Activated CD4-positive, alpha-beta memory T cell treated with anti-CD3 and anti-CD28 coated beads for 36 hours (primary cell): ENCODE measurements at regions not wholly inside any gene's neighbourhood (a gene's known extent, or its start where the extent isn't known, plus 50 kb on each side); places are given as distances from the start of the nearest gene placed in this dataset.

Source experiments
- CTCF ChIA-PET: fragments of 350-600 bp; sonication (Branson Sonifier 250); formaldehyde crosslinking; loops from one replicate; lab custom pipeline; 2021; ENCODE audit warnings: antibody characterized with exemption, inconsistent platforms; lab: Charles Lee
- POLR2A ChIA-PET: fragments of 350-600 bp; sonication (Branson Sonifier 250); formaldehyde crosslinking; loops from one replicate; lab custom pipeline; 2021; ENCODE audit warnings: antibody characterized with exemption; lab: Charles Lee
- DNase-seq: peaks from one replicate; pipeline ENCODE4 v3.0.0-alpha.2; 2020
- H3K27ac Mint-ChIP-seq: one replicate; pipeline ENCODE4 v1.8.0; 2021; ENCODE audit warnings: mixed read lengths
- H3K27me3 Mint-ChIP-seq: one replicate; pipeline ENCODE4 v1.8.0; 2021; ENCODE audit warnings: mixed read lengths
- H3K36me3 Mint-ChIP-seq: one replicate; pipeline ENCODE4 v1.8.0; 2021; ENCODE audit warnings: mixed read lengths
- H3K4me1 Mint-ChIP-seq: one replicate; pipeline ENCODE4 v1.8.0; 2021; ENCODE audit warnings: low read depth, mixed read lengths
- H3K4me3 Mint-ChIP-seq: one replicate; pipeline ENCODE4 v1.8.0; 2021; ENCODE audit warnings: mild to moderate bottlenecking, mixed read lengths
- H3K9me3 Mint-ChIP-seq: one replicate; pipeline ENCODE4 v1.8.0; 2021; ENCODE audit warnings: mixed read lengths
- intact Hi-C: fragments of 100-400 bp; cut with micrococcal nuclease; formaldehyde crosslinking; loops from one replicate; pipeline ENCODE4 v1.15.1; 2023

- no peak for DNase-seq
- ChIA-PET POLR2A (no interaction called here), CTCF (no interaction called here)
- no peak overlapping the region for H3K4me3 Mint-ChIP-seq
- H3K27ac Mint-ChIP-seq: no peak overlapping the region
- peaks cover 4% of the 10 kb centered on the region for H3K9me3 Mint-ChIP-seq
- H3K36me3 Mint-ChIP-seq: no peaks in the 10 kb centered on the region
- H3K4me1 Mint-ChIP-seq: no peaks in the 10 kb centered on the region
- no peaks in the 10 kb centered on the region for H3K27me3 Mint-ChIP-seq
- intact Hi-C loops: no loop called here
Observed at GRCh38 chr5:117302473-117302872, 727.9 kb upstream of the SEMA6A start.

DNA sequence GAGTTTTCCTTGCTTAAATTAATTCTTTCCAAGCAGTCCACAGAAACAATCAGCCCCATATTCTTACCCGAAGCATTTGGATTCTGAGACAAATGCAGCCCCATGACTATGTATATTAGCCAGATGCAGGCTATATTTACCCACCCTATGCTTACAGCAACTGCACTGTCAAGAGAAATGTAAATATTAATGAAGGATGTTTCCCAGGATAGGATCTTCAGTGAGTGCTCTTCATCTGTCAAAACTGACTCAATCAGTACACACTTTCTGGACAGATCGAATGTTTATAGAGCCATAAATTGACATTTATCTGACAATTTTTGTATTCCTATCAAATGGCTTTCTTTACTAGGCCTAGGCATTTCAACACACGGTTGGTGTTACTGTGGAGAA lies 725.3 kb upstream of the SEMA6A start:
- intact Hi-C loops: no loop called here
- DNase-seq: no peak
- no peaks in the 10 kb centered on the region for H3K4me1 Mint-ChIP-seq
- H3K27me3 Mint-ChIP-seq: no peaks in the 10 kb centered on the region
- no peak overlapping the region for H3K27ac Mint-ChIP-seq
- no peaks in the 10 kb centered on the region for H3K36me3 Mint-ChIP-seq
- peaks cover 12% of the 10 kb centered on the region for H3K9me3 Mint-ChIP-seq
- POLR2A ChIA-PET: no interaction called here
- no peak overlapping the region for H3K4me3 Mint-ChIP-seq
- CTCF ChIA-PET: no interaction called here

DNA sequence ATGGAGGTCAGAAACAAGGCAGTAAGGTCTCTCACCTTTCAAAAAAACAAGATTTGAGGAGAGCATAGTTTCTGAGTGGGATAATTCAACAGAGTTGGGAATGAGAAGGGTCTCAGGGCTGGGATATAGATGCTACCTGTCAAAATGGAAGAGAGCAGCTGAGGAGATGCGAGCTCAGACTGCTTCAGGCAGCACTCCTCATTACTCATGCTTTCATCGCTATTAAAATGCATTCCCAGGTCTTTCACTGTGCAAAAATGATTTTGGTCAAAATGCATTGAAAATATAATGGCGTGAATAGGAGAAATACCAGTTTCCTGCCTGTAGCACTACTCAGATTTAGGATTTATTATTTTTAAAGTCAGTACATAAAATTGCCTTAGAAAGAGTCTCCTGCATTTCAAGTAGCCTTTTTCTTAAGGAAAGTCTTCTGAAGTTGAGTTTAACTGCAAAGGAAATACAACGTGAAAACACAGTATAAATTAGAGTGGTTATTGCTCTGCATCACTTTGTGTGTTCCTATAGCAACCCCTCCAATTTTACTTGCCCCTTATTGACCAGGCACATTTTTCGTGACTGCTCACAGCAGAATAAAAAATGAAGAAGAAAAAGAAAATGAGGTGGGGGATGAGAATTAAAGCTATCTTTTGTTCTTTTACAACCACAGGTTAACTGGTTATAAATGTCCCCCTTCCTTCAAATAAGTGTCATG lies 724.8 kb upstream of the SEMA6A start:
- POLR2A ChIA-PET: no interaction called here
- no peak for DNase-seq

GRCh38 chr5:117296872-117297271 lies 722.2 kb upstream of the SEMA6A start:
- no peak overlapping the region for H3K27ac Mint-ChIP-seq
- POLR2A ChIA-PET: no interaction called here
- no peak overlapping the region for H3K4me3 Mint-ChIP-seq
- H3K27me3 Mint-ChIP-seq: no peaks in the 10 kb centered on the region
- no peaks in the 10 kb centered on the region for H3K4me1 Mint-ChIP-seq
- no peak for DNase-seq
- CTCF ChIA-PET: no interaction called here
- no peaks in the 10 kb centered on the region for H3K36me3 Mint-ChIP-seq
- intact Hi-C loops: no loop called here
- H3K9me3 Mint-ChIP-seq: peaks cover 17% of the 10 kb centered on the region

More for the DNA sequence above, 724.8 kb upstream of the SEMA6A start:
- no peaks in the 10 kb centered on the region for H3K36me3 Mint-ChIP-seq
- CTCF ChIA-PET: no interaction called here
- intact Hi-C loops: no loop called here
- H3K27ac Mint-ChIP-seq: no peak overlapping the region
- no peaks in the 10 kb centered on the region for H3K4me1 Mint-ChIP-seq
- peaks cover 12% of the 10 kb centered on the region for H3K9me3 Mint-ChIP-seq
- no peaks in the 10 kb centered on the region for H3K27me3 Mint-ChIP-seq
- H3K4me3 Mint-ChIP-seq: no peak overlapping the region

GRCh38 chr5:117295941-117296340 lies 721.3 kb upstream of the SEMA6A start:
- no peak for DNase-seq
- Mint-ChIP-seq H3K36me3 (no peaks in the 10 kb centered on the region), H3K27ac (no peak overlapping the region), H3K4me1 (no peaks in the 10 kb centered on the region), H3K27me3 (no peaks in the 10 kb centered on the region), H3K4me3 (no peak overlapping the region), H3K9me3 (peaks cover 17% of the 10 kb centered on the region)
- ChIA-PET POLR2A (no interaction called here), CTCF (no interaction called here)
- intact Hi-C loops: no loop called here

DNA sequence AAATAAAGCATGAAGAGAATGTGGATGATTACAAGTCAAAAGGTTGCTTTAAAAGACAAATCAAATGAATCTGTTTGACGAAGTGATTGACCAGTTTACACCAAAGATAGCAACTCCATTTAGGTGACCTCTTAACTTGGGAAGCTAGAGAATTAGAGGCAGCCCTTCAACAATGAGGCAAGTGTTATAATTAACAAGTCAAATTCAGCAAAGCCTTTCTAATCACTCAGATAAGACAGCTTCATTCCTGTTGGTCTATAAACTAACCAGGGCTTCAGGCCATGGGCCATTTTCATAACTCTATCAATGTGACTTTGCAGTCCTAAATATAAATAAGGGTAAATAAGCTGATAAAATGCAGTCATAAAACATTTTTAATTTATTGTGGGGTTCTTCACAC lies 712.2 kb upstream of the SEMA6A start:
- POLR2A ChIA-PET: no interaction called here
- no peaks in the 10 kb centered on the region for H3K36me3 Mint-ChIP-seq
- no peak for DNase-seq
- no peaks in the 10 kb centered on the region for H3K27me3 Mint-ChIP-seq
- no peaks in the 10 kb centered on the region for H3K4me1 Mint-ChIP-seq
- no peaks in the 10 kb centered on the region for H3K9me3 Mint-ChIP-seq
- intact Hi-C loops: no loop called here
- no peak overlapping the region for H3K27ac Mint-ChIP-seq
- H3K4me3 Mint-ChIP-seq: no peak overlapping the region
- CTCF ChIA-PET: no interaction called here

- H3K36me3 Mint-ChIP-seq: no peaks in the 10 kb centered on the region
- no peak overlapping the region for H3K27ac Mint-ChIP-seq
- DNase-seq: no peak
- intact Hi-C loops: no loop called here
- POLR2A ChIA-PET: no interaction called here
- no peak overlapping the region for H3K4me3 Mint-ChIP-seq
- H3K27me3 Mint-ChIP-seq: no peaks in the 10 kb centered on the region
- no peaks in the 10 kb centered on the region for H3K4me1 Mint-ChIP-seq
- CTCF ChIA-PET: no interaction called here
- H3K9me3 Mint-ChIP-seq: peaks cover 6% of the 10 kb centered on the region
Observed at GRCh38 chr5:117271656-117272055, 697.0 kb upstream of the SEMA6A start.

GRCh38 chr5:117266280-117266679 lies 691.7 kb upstream of the SEMA6A start:
- peaks cover 6% of the 10 kb centered on the region for H3K9me3 Mint-ChIP-seq
- no peak overlapping the region for H3K27ac Mint-ChIP-seq
- intact Hi-C loops: no loop called here
- H3K4me1 Mint-ChIP-seq: no peaks in the 10 kb centered on the region
- H3K27me3 Mint-ChIP-seq: no peaks in the 10 kb centered on the region
- POLR2A ChIA-PET: no interaction called here
- H3K36me3 Mint-ChIP-seq: no peaks in the 10 kb centered on the region
- CTCF ChIA-PET: interaction anchor here (1.0 kb wide), 1 partner anchor 11 kb away, joined by 3 read pairs; no protein-coding TSS in a partner anchor
- H3K4me3 Mint-ChIP-seq: no peak overlapping the region
- DNase-seq: no peak

DNA sequence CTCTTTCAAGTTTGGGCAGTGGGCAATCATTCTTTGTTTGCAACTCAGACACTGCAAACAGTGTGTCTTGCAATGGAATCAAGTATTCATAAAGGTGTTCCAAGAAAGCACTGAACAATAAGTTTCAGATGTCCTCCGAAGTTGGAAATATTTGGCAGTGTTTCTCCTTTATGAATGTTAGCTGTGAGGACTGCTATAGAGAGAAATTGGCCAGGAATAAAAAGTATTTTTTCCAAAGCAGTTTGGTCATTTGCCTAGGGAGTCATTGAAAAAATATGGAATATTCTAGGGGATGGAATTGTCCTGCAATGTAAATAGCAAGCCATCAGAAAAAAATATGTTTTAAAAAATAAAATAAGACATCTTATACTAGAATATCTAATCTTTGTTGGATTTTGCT lies 688.6 kb upstream of the SEMA6A start:
- H3K4me1 Mint-ChIP-seq: no peaks in the 10 kb centered on the region
- no peaks in the 10 kb centered on the region for H3K36me3 Mint-ChIP-seq
- CTCF ChIA-PET: no interaction called here
- no peak overlapping the region for H3K27ac Mint-ChIP-seq
- intact Hi-C loops: no loop called here
- peaks cover 6% of the 10 kb centered on the region for H3K9me3 Mint-ChIP-seq
- H3K27me3 Mint-ChIP-seq: no peaks in the 10 kb centered on the region
- POLR2A ChIA-PET: no interaction called here
- DNase-seq: no peak
- no peak overlapping the region for H3K4me3 Mint-ChIP-seq

GRCh38 chr5:117262572-117263131 lies 688.0 kb upstream of the SEMA6A start:
- Mint-ChIP-seq H3K4me1 (no peaks in the 10 kb centered on the region), H3K27me3 (no peaks in the 10 kb centered on the region), H3K4me3 (no peak overlapping the region), H3K27ac (no peak overlapping the region), H3K36me3 (no peaks in the 10 kb centered on the region), H3K9me3 (peaks cover 6% of the 10 kb centered on the region)
- ChIA-PET POLR2A (no interaction called here), CTCF (no interaction called here)
- DNase-seq: no peak
- intact Hi-C loops: no loop called here

DNA sequence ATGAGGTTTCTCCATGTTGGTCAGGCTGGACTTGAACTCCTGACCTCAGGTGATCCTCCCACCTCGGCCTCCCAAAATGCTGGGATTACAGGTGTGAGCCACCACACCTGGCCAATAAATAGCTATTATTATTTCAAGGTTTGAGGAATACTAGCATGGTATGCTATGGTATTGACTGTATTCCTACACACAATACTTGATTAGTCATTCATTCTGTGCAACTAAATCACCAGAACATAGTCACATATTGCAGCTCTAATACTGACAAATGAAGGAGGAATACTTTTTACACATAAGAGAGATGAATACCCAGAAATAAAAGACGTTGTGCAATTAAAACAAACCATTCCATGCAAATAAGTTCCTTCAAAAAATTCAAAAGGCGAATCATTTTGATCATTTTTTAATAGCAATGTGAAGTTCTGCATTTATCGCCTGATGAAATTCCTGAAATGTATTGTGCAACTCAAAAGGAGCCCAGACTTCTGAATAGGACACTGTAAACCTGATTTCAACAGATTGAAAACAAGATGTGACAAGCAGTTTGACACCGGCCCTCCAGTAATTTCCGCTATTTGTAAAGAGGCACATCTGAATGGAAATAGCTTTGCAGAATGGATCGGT lies 687.4 kb upstream of the SEMA6A start:
- intact Hi-C loops: no loop called here
- Mint-ChIP-seq H3K9me3 (peaks cover 6% of the 10 kb centered on the region), H3K4me1 (no peaks in the 10 kb centered on the region), H3K27ac (no peak overlapping the region), H3K27me3 (no peaks in the 10 kb centered on the region), H3K4me3 (no peak overlapping the region), H3K36me3 (no peaks in the 10 kb centered on the region)
- DNase-seq: no peak
- ChIA-PET CTCF (no interaction called here), POLR2A (no interaction called here)

DNA sequence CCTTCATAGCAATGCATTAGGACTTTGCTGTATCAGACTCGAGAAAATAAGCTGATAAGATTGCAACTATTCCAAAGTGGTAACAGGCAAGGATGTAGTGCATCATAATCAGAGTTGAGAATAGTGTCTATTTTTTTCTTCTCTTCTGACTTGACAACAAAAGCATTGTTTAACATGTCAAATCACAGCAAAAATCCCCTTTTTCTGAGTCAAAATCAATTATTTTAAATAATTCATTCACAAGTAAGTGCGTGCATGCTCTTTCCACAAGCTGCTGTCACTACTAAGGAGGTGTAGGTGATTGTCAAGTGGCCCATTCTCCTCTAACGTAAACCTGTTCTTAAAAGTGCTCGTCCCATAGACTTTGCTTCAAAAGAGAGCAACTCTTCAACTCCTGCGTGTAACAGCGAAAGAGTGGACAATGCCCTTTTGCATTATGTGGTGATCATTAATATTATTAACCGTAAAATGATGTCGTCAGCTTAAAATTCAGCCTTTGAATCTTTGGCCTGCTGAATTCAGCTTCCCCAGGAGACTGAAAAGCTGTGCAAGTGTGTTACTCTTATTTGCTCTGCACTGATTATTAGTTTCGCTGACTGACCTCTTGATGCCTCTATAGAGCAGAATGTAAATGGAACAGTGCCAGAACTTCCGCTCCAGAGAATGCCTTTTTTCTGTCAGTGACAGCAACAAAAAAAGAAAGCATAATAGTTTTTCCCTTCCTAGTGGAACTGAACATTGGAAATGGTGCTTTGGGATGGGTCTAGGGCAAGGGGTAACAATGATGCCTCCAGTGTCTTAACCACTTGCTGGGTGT lies 680.8 kb upstream of the SEMA6A start:
- CTCF ChIA-PET: no interaction called here
- no peak for DNase-seq
- POLR2A ChIA-PET: no interaction called here
- intact Hi-C loops: no loop called here
- H3K4me1 Mint-ChIP-seq: no peaks in the 10 kb centered on the region
- no peaks in the 10 kb centered on the region for H3K9me3 Mint-ChIP-seq
- H3K27me3 Mint-ChIP-seq: no peaks in the 10 kb centered on the region
- no peak overlapping the region for H3K4me3 Mint-ChIP-seq
- H3K27ac Mint-ChIP-seq: no peak overlapping the region
- H3K36me3 Mint-ChIP-seq: no peaks in the 10 kb centered on the region
